Natural killer cell (primary cell): ENCODE measurements at regions not wholly inside any gene's neighbourhood (a gene's known extent, or its start where the extent isn't known, plus 50 kb on each side); places are given as distances from the start of the nearest gene placed in this dataset.

Experiments used
- ATAC-seq, 3 donors: fragments of 150-1000 bp in 2 of 3; fragments of 200-7000 bp in 1 of 3; cut with Tn5 transposase; 1 replicate in 1 of 3; 2 replicates in 2 of 3; pipeline ENCODE4 v1.10.0; 2021; ENCODE audit warnings: mild to moderate bottlenecking in 2 of 3, moderate library complexity in 2 of 3
- DNase-seq, 2 donors: peaks; one replicate each; pipeline versions ENCODE4 v3.0.0 to v3.0.0-alpha.2; 2013 to 2021; ENCODE audit warnings: mixed read lengths in 1 of 2
- H3K27ac ChIP-seq: one replicate; pipeline ENCODE4 v1.5.1; 2013; ENCODE audit warnings: mild to moderate bottlenecking, low read length
- H3K27me3 ChIP-seq: one replicate; pipeline ENCODE4 v1.6.1; 2013; ENCODE audit warnings: low read length; ENCODE audit not compliant: control insufficient read depth, insufficient read depth
- H3K36me3 ChIP-seq: one replicate; pipeline ENCODE4 v1.6.1; 2013; ENCODE audit warnings: low read length; ENCODE audit not compliant: control insufficient read depth, insufficient read depth
- H3K4me1 ChIP-seq: one replicate; pipeline ENCODE4 v1.6.1; 2013; ENCODE audit warnings: low read length; ENCODE audit not compliant: control insufficient read depth, insufficient read depth
- H3K4me3 ChIP-seq: one replicate; pipeline ENCODE4 v1.5.1; 2013; ENCODE audit warnings: low read length
- H3K9me3 ChIP-seq: one replicate; pipeline ENCODE4 v1.6.1; 2013; ENCODE audit warnings: low read length; ENCODE audit not compliant: control insufficient read depth, insufficient read depth
- H3K27ac Mint-ChIP-seq, 2 donors: one replicate each; pipeline ENCODE4 v1.8.0; 2022; ENCODE audit warnings: mild to moderate bottlenecking in 2 of 2, mixed read lengths in 2 of 2, moderate library complexity in 1 of 2
- H3K27me3 Mint-ChIP-seq, 2 donors: one replicate each; pipeline ENCODE4 v1.8.0; 2022; ENCODE audit warnings: low read depth in 2 of 2, mixed read lengths in 2 of 2
- H3K36me3 Mint-ChIP-seq: one replicate; pipeline ENCODE4 v1.8.0; 2022; ENCODE audit warnings: mixed read lengths
- H3K4me1 Mint-ChIP-seq, 2 donors: one replicate each; pipeline ENCODE4 v1.8.0; 2022; ENCODE audit warnings: mixed read lengths in 2 of 2
- H3K4me3 Mint-ChIP-seq: one replicate; pipeline ENCODE4 v1.8.0; 2022; ENCODE audit warnings: mild to moderate bottlenecking, moderate library complexity, mixed read lengths
- H3K9me3 Mint-ChIP-seq, 2 donors: one replicate each; pipeline ENCODE4 v1.8.0; 2022; ENCODE audit warnings: mixed read lengths in 2 of 2
- WGBS: methylation state at CpG from one replicate; pipeline ENCODE4 v1.1.7; 2013; ENCODE audit warnings: missing lambda C conversion rate; ENCODE audit not compliant: insufficient coverage; 5-methylcytosine and 5-hydroxymethylcytosine counted together
- intact Hi-C: fragments of 100-400 bp; cut with micrococcal nuclease; formaldehyde crosslinking; loops from one replicate; pipeline ENCODE4 v1.14.2; 2022
- TF ChIP-seq, protein P1 (sequence below): fragments of 200-600 bp; IDR thresholded peaks from one replicate; pipeline ENCODE4 v1.8.0; 2022; ENCODE audit warnings: antibody characterized with exemption

DNA sequence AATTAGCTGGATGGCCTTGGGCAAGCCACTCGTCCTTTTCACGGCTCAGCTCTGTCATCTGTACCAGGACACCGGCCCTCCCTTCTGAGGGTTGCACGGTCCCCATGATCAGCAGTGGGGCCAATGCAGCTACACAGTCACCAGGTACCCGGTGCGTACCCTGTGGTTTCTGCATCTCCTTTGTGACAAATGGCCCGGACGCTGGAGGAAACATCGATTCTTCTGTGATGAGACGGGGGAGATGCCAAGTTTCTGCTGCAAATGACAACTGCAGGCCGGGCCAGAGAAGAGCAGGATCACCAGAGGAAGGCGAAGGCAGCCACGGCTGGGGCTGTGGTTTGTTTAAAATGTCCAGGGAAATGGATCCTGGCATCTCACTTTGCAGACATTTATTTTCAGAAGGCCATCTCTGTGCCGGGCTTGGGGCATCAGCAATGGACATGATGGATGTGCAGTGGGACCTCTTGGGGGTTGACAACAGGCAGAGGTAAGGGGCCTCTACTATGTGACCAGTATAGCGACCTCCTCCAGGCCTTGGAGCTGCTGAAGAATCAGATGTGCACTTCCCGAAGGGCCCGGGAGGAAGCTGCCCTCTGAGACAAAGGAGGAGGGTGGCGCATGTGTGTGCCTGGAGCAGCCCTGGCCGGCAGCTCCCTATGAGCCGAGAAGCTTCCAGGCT, 221.9 kb upstream of the C1orf174 start:
- no peaks in the 10 kb centered on the region for H3K36me3 ChIP-seq
- no peaks in the 10 kb centered on the region for H3K9me3 ChIP-seq
- no peak overlapping the region for H3K4me3 ChIP-seq
- intact Hi-C loops, result no loop called here
- TF ChIP-seq, protein P1, sequence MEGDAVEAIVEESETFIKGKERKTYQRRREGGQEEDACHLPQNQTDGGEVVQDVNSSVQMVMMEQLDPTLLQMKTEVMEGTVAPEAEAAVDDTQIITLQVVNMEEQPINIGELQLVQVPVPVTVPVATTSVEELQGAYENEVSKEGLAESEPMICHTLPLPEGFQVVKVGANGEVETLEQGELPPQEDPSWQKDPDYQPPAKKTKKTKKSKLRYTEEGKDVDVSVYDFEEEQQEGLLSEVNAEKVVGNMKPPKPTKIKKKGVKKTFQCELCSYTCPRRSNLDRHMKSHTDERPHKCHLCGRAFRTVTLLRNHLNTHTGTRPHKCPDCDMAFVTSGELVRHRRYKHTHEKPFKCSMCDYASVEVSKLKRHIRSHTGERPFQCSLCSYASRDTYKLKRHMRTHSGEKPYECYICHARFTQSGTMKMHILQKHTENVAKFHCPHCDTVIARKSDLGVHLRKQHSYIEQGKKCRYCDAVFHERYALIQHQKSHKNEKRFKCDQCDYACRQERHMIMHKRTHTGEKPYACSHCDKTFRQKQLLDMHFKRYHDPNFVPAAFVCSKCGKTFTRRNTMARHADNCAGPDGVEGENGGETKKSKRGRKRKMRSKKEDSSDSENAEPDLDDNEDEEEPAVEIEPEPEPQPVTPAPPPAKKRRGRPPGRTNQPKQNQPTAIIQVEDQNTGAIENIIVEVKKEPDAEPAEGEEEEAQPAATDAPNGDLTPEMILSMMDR, result no peak
- H3K4me1 ChIP-seq, result no peaks in the 10 kb centered on the region
- Mint-ChIP-seq H3K36me3 (no peaks in the 10 kb centered on the region), H3K27me3 (no peaks in the 10 kb centered on the region), H3K27ac (no peak overlapping the region), H3K9me3 (no peaks in the 10 kb centered on the region), H3K4me3 (no peak overlapping the region), H3K4me1 (no peaks in the 10 kb centered on the region)
- DNase-seq (no peak), ATAC-seq (no peak)
- no peaks in the 10 kb centered on the region for H3K27me3 ChIP-seq
- 80% methylated on average over 20 of the region's 20 CpGs for WGBS
- no peak overlapping the region for H3K27ac ChIP-seq

DNA sequence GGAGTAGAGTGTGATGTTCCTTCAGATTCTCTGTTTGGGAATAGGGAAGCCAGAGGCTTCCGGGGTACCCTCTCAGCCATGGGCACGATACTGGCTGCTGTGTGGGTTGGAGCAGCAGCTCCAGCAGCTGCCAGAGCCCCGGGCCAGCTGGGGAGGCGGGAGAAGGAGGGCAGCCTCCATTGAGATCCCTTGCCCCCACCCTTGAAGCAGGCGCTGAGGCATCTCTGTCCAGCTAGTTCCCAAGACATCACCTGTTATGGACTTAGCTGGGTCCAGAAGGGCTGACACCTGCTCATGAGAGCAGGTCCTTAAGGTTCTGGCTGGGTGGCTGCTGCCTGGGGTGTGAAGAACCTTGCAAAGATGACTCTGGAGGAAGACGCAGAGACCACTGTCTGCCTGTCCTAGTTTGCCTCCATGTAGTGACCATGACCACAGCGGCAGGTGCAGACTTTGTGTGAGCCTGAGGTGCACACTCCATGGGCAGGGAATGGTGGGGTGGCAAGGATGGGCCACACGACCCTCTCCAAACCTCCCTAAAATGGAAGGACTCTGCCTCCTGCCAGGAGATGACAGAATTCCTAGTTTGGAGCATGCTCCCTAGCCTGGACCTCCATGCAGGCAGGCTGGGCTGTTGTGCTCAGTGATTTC, 222.6 kb upstream of the C1orf174 start:
- no peaks in the 10 kb centered on the region for H3K27me3 ChIP-seq
- H3K4me1 ChIP-seq, result no peaks in the 10 kb centered on the region
- H3K4me3 ChIP-seq, result no peak overlapping the region
- no peak overlapping the region for H3K27ac Mint-ChIP-seq
- no peaks in the 10 kb centered on the region for H3K36me3 ChIP-seq
- no peaks in the 10 kb centered on the region for H3K27me3 Mint-ChIP-seq
- no peak overlapping the region for H3K27ac ChIP-seq
- intact Hi-C loops, result no loop called here
- H3K4me3 Mint-ChIP-seq, result no peak overlapping the region
- DNase-seq (no peak), ATAC-seq (no peak)
- H3K36me3 Mint-ChIP-seq, result no peaks in the 10 kb centered on the region
- no peaks in the 10 kb centered on the region for H3K9me3 Mint-ChIP-seq
- TF ChIP-seq, protein P1, result no peak
- no peaks in the 10 kb centered on the region for H3K9me3 ChIP-seq
- whole genome bisulfite sequencing, result 76% methylated on average over 8 of the region's 8 CpGs
- H3K4me1 Mint-ChIP-seq, result no peaks in the 10 kb centered on the region

DNA sequence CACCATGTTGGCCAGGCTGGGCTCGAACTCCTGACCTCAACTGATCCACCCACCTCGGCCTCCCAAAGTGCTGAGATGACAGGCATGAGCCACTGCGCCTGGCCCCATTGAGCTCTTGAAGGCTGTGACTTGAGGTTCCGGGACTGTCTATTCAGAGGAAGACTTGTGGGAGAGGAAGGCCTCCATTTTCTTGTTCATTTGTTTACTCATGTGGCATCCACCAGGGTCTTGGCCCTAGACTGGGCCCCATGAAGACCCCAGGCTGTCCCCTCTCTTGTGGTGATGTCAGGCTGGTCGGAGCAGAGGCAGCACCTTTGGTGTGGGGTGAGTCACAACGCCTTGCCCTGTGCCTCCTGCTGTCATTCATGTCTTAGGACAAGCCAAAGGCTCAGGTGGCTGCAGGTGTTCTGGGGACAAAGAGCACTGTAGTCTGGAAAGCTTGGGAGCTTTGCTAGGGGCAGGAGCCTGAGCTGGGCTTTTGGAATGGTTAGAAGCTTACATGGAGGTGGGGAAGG, 224.6 kb upstream of the C1orf174 start:
- no peak for DNase-seq
- no peaks in the 10 kb centered on the region for H3K4me1 Mint-ChIP-seq
- TF ChIP-seq, protein P1, result no peak
- no peaks in the 10 kb centered on the region for H3K9me3 Mint-ChIP-seq
- no peak for ATAC-seq
- Histone ChIP-seq H3K4me3 (no peak overlapping the region), H3K36me3 (no peaks in the 10 kb centered on the region), H3K4me1 (no peaks in the 10 kb centered on the region), H3K9me3 (no peaks in the 10 kb centered on the region), H3K27ac (no peak overlapping the region), H3K27me3 (no peaks in the 10 kb centered on the region)
- no peak overlapping the region for H3K27ac Mint-ChIP-seq
- no peaks in the 10 kb centered on the region for H3K27me3 Mint-ChIP-seq
- intact Hi-C loops, result no loop called here
- H3K4me3 Mint-ChIP-seq, result no peak overlapping the region
- H3K36me3 Mint-ChIP-seq, result no peaks in the 10 kb centered on the region
- 89% methylated on average over 6 of the region's 6 CpGs for WGBS
